GM18499 (cell line): ENCODE measurements at regions not wholly inside any gene's neighbourhood (a gene's known extent, or its start where the extent isn't known, plus 50 kb on each side); places are given as distances from the start of the nearest gene placed in this dataset.

Source experiments
- ATAC-seq: cut with Tn5 transposase; IDR thresholded peaks from one replicate; pipeline ENCODE4 v1.9.1; 2021; ENCODE audit warnings: moderate number of reproducible peaks; ENCODE audit not compliant: insufficient read depth, unreplicated experiment

GRCh38 chr2:214674278-214674677, 135.2 kb downstream of the BARD1 start:
- ATAC-seq, result peak; percentile 38

- ATAC-seq, result no peak
Observed at GRCh38 chr2:214671319-214671885, 138.1 kb downstream of the BARD1 start.

- ATAC-seq, result no peak
Observed at GRCh38 chr2:214652473-214652872, 157.0 kb downstream of the BARD1 start.

- no peak for ATAC-seq
Observed at GRCh38 chr2:214651451-214651850, 158.0 kb downstream of the BARD1 start.

GRCh38 chr2:214649440-214650205, 159.9 kb downstream of the BARD1 start:
- no peak for ATAC-seq

GRCh38 chr2:214648520-214648919, 161.0 kb downstream of the BARD1 start:
- ATAC-seq, result no peak

GRCh38 chr2:214631406-214631805, 178.1 kb downstream of the BARD1 start:
- ATAC-seq, result no peak

GRCh38 chr2:214630402-214631045, 179.0 kb downstream of the BARD1 start:
- ATAC-seq, result no peak

GRCh38 chr2:214629875-214630274, 179.6 kb downstream of the BARD1 start:
- ATAC-seq, result no peak
